Colonic mucosa (tissue), 4 donors: ENCODE measurements at regions not wholly inside any gene's neighbourhood (a gene's known extent, or its start where the extent isn't known, plus 50 kb on each side); places are given as distances from the start of the nearest gene placed in this dataset.

Source experiments
- DNase-seq: peaks from one replicate; pipeline ENCODE4 v3.0.0-alpha.2; 2020
- H3K27ac ChIP-seq: fragments of 200-600 bp; one replicate; pipeline ENCODE4 v1.8.0; 2021
- H3K27me3 ChIP-seq: fragments of 200-600 bp; one replicate; pipeline ENCODE4 v1.8.0; 2021
- H3K36me3 ChIP-seq: fragments of 200-600 bp; one replicate; pipeline ENCODE4 v1.8.0; 2021
- H3K4me1 ChIP-seq: fragments of 200-600 bp; one replicate; pipeline ENCODE4 v1.8.0; 2021; ENCODE audit warnings: mild to moderate bottlenecking
- H3K4me3 ChIP-seq: fragments of 200-600 bp; one replicate; pipeline ENCODE4 v1.8.0; 2021
- H3K9ac ChIP-seq, 2 donors: one replicate each; pipeline ENCODE4 v1.7.0; 2013; ENCODE audit warnings: control low read depth in 2 of 2, low read depth in 2 of 2, low read length in 2 of 2
- H3K9me3 ChIP-seq: fragments of 200-600 bp; one replicate; pipeline ENCODE4 v1.8.0; 2021
- intact Hi-C: fragments of 100-400 bp; cut with DNase I; formaldehyde crosslinking; loops from one replicate; pipeline ENCODE4 v1.14.1; 2022
- TF ChIP-seq, protein P1 (sequence below): fragments of 200-600 bp; IDR thresholded peaks from one replicate; pipeline ENCODE4 v1.8.0; 2022; ENCODE audit warnings: antibody characterized with exemption, mild to moderate bottlenecking
- donor health status: healthy.
- donor health status: DM: no; HTN: no; CAD: no.
- donor health status: DM: no; HTN: no; CAD: no.

DNA sequence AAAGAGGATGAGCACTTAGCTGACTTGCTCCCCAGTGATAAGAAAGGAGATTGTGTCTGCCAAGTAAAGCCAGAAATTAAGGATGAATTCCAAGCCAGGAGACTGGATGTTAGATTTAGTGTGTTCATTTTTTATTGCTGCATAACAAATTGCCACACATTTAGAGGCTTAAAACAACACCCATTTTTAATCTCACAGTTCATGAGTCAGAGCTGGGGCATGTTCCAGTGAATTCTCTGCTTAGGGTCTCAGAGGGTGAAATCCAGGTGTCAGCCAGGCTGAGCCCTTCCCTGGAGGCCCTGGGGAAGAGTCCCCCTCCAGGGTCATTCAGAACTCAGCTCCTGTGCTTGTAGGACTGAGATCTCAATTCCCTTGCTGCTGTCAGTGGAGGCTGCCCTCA is 352.8 kb downstream of the BUD13 start:
- H3K4me3 ChIP-seq = no peak overlapping the region
- intact Hi-C loops = no loop called here
- TF ChIP-seq, protein P1, sequence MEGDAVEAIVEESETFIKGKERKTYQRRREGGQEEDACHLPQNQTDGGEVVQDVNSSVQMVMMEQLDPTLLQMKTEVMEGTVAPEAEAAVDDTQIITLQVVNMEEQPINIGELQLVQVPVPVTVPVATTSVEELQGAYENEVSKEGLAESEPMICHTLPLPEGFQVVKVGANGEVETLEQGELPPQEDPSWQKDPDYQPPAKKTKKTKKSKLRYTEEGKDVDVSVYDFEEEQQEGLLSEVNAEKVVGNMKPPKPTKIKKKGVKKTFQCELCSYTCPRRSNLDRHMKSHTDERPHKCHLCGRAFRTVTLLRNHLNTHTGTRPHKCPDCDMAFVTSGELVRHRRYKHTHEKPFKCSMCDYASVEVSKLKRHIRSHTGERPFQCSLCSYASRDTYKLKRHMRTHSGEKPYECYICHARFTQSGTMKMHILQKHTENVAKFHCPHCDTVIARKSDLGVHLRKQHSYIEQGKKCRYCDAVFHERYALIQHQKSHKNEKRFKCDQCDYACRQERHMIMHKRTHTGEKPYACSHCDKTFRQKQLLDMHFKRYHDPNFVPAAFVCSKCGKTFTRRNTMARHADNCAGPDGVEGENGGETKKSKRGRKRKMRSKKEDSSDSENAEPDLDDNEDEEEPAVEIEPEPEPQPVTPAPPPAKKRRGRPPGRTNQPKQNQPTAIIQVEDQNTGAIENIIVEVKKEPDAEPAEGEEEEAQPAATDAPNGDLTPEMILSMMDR = no peak
- no peaks in the 10 kb centered on the region for H3K27me3 ChIP-seq
- no peaks in the 10 kb centered on the region for H3K4me1 ChIP-seq
- no peak overlapping the region for H3K27ac ChIP-seq
- H3K36me3 ChIP-seq = no peaks in the 10 kb centered on the region
- DNase-seq = no peak
- H3K9me3 ChIP-seq = no peaks in the 10 kb centered on the region
- no peak overlapping the region for H3K9ac ChIP-seq

DNA sequence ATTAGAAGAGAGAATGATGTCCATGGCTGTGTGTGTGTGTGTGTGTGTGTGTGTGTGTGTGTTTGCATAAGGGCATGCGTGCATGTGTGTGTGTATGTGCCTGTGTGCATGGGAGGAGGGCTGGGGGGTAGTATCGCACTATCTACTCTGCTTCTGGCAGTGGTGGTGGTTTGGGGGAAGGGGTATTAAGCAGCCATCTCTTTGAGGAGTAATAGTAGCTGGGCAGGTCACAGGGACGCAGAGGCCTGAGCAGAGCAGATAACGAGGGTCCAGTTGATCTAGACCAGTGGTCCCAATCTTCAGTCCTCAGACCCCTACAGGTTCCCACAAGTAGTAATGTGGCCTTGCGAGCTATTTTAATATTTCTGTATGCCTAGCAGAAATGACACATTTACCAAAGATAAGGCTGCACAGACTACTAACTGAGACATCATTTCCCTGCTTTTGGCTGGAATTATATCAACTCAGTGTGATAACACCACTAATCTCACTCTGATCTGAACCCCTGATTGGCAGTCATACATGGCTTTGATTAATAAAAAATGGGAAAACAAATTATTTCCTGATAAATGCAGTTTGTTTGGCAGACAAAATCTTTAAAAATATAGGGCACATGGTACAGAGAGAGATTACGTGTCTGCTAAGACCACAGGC is 354.3 kb downstream of the BUD13 start:
- intact Hi-C loops = no loop called here
- no peak overlapping the region for H3K27ac ChIP-seq
- no peaks in the 10 kb centered on the region for H3K9me3 ChIP-seq
- H3K36me3 ChIP-seq = no peaks in the 10 kb centered on the region
- no peaks in the 10 kb centered on the region for H3K4me1 ChIP-seq
- H3K9ac ChIP-seq = no peak overlapping the region
- TF ChIP-seq, protein P1 = no peak
- DNase-seq = no peak
- H3K27me3 ChIP-seq = no peaks in the 10 kb centered on the region
- no peak overlapping the region for H3K4me3 ChIP-seq

DNA sequence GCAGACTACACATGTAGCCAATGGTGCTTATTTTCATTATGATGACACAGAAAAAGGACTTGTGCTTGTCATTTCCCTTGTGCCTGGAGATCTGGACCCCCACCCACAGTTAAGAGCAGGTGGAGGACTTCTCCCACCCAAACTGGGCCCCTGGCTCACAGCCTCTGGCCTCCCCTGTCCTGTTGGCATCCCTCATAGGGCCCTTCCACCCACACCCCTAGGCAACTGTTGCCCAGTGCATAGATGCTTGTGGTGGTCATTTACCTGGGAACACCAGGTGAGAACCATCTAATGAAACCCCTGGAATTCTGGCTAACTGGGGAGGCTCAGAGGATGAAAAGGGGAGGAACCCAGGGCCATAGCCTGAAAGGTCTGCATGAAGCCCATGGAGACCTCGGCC is 355.9 kb downstream of the BUD13 start:
- Histone ChIP-seq H3K27ac (no peak overlapping the region), H3K36me3 (no peaks in the 10 kb centered on the region), H3K9ac (no peak overlapping the region), H3K4me1 (no peaks in the 10 kb centered on the region), H3K27me3 (no peaks in the 10 kb centered on the region), H3K4me3 (no peak overlapping the region), H3K9me3 (no peaks in the 10 kb centered on the region)
- intact Hi-C loops = no loop called here
- DNase-seq = no peak
- TF ChIP-seq, protein P1 = no peak

GRCh38 chr11:116415095-116415494 is 357.7 kb downstream of the BUD13 start:
- no peak overlapping the region for H3K27ac ChIP-seq
- intact Hi-C loops = no loop called here

GRCh38 chr11:116414357-116414880 is 358.4 kb downstream of the BUD13 start:
- intact Hi-C loops = no loop called here
- Histone ChIP-seq H3K27me3 (no peaks in the 10 kb centered on the region), H3K9ac (no peak overlapping the region), H3K36me3 (no peaks in the 10 kb centered on the region), H3K27ac (no peak overlapping the region), H3K4me3 (no peak overlapping the region), H3K4me1 (no peaks in the 10 kb centered on the region), H3K9me3 (no peaks in the 10 kb centered on the region)
- TF ChIP-seq, protein P1 = no peak
- DNase-seq = no peak

More at GRCh38 chr11:116415095-116415494, 357.7 kb downstream of the BUD13 start:
- no peak overlapping the region for H3K4me3 ChIP-seq
- TF ChIP-seq, protein P1 = no peak
- H3K9me3 ChIP-seq = no peaks in the 10 kb centered on the region
- DNase-seq = no peak
- no peaks in the 10 kb centered on the region for H3K4me1 ChIP-seq
- H3K27me3 ChIP-seq = no peaks in the 10 kb centered on the region
- no peaks in the 10 kb centered on the region for H3K36me3 ChIP-seq
- H3K9ac ChIP-seq = no peak overlapping the region
